Muscle layer of colon (tissue), 2 donors: ENCODE measurements at regions not wholly inside any gene's neighbourhood (a gene's known extent, or its start where the extent isn't known, plus 50 kb on each side); places are given as distances from the start of the nearest gene placed in this dataset.
"Not testable (repeated sequence)": the region's sequence is repeated elsewhere in the genome, so short reads cannot be mapped to it uniquely, and the experiment has no call there.

Experiments used
- H3K27ac ChIP-seq: one replicate; pipeline ENCODE4 v1.7.0; 2013; ENCODE audit warnings: low read depth, mild to moderate bottlenecking, low read length, moderate library complexity
- H3K27me3 ChIP-seq, 2 donors: one replicate each; pipeline ENCODE4 v1.7.0; 2013; ENCODE audit warnings: low read length in 2 of 2, mild to moderate bottlenecking in 2 of 2; ENCODE audit not compliant: insufficient read depth in 2 of 2, control insufficient read depth in 1 of 2
- H3K36me3 ChIP-seq: one replicate; pipeline ENCODE4 v1.7.0; 2013; ENCODE audit warnings: mild to moderate bottlenecking, low read length; ENCODE audit not compliant: insufficient read depth
- H3K4me1 ChIP-seq: one replicate; pipeline ENCODE4 v1.7.0; 2013; ENCODE audit warnings: mild to moderate bottlenecking, low read length; ENCODE audit not compliant: insufficient read depth
- H3K4me3 ChIP-seq, 2 donors: one replicate each; pipeline ENCODE4 v1.7.0; 2013; ENCODE audit warnings: low read length in 2 of 2, low read depth in 1 of 2, mild to moderate bottlenecking in 1 of 2, moderate library complexity in 1 of 2
- H3K9ac ChIP-seq: one replicate; pipeline ENCODE4 v1.7.0; 2013; ENCODE audit warnings: low read length
- H3K9me3 ChIP-seq: one replicate; pipeline ENCODE4 v1.7.0; 2013; ENCODE audit warnings: mild to moderate bottlenecking, low read length
- donor health status: abdominal sarcoma.
- donor health status: Adenocarcinoma of cecum.

DNA sequence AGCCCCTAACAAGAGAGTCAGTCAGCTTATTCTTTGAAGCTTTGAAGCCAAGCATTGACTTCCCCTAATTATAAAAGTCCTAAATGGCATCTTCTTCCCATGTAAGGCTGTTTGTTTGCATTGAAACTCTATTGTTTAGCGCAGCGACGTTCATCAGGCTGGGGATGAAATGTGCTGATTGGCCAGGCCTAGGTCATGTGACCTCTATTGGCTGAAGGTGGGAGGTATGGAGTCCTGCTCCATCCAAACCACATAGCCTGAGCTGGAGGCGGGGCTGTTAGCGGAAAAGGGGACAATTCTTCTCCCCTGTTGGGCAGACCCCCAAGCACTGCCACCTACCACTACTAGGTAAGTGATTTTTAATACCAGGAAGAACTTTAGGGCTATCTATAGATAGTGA lies 145.3 kb upstream of the PRR23C start:
- Histone ChIP-seq H3K9ac (no peak overlapping the region), H3K27me3 (no peaks in the 10 kb centered on the region), H3K36me3 (no peaks in the 10 kb centered on the region), H3K4me3 (no peak overlapping the region), H3K4me1 (no peaks in the 10 kb centered on the region), H3K9me3 (no peaks in the 10 kb centered on the region), H3K27ac (no peak overlapping the region)

DNA sequence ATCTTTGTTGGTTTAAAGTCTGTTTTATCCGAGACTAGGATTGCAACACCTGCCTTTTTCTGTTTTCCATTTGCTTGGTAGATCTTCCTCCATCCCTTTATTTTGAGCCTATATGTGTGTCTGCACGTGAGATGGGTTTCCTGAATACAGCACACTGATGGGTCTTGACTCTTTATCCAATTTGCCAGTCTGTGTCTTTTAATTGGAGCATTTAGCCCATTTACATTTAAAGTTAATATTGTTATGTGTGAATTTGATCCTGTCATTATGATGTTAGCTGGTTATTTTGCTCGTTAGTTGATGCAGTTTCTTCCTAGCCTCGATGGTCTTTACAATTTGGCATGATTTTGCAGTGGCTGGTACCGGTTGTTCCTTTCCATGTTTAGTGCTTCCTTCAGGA lies 149.4 kb upstream of the MRPS22 start:
- H3K9me3 ChIP-seq, H3K9ac ChIP-seq, H3K4me3 ChIP-seq, H3K27me3 ChIP-seq, H3K27ac ChIP-seq, H3K36me3 ChIP-seq, H3K4me1 ChIP-seq: not testable (repeated sequence)

DNA sequence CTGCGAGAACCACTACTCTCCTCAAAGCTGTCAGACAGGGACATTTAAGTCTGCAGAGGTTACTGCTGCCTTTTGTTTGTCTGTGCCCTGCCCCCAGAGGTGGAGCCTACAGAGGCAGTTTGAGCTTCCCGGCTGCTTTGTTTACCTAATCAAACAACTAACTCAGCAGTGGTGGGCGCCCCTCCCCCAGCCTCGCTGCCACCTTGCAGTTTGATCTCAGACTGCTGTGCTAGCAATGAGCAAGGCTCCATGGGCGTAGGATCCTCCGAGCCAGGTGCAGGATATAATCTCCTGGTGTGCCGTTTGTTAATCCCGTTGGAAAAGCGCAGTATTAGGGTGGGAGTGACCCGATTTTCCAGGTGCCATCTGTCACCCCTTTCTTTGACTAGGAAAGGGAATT lies 147.7 kb upstream of the MRPS22 start:
- not testable (repeated sequence) for H3K27ac ChIP-seq, H3K9ac ChIP-seq, H3K9me3 ChIP-seq, H3K36me3 ChIP-seq, H3K4me3 ChIP-seq, H3K27me3 ChIP-seq, H3K4me1 ChIP-seq

DNA sequence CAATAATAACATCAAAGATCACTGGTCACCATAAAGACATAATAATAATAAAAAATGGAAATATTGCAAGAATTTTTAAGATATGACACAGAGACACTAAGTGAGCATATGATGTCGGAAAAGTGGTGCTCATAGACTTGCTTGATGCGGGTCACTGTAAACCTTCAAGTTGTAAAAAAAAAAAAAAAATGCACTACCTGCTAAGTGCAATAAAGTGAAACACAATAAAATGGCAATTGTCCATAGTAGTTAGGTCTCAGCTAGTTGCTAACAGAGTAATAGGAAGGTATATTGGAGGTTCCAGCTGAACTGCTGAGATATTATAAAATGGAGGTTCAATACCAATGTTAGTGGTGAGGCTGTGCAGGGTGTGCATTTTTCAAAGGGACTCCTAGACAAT lies 146.6 kb upstream of the MRPS22 start:
- no peaks in the 10 kb centered on the region for H3K27me3 ChIP-seq
- H3K36me3 ChIP-seq: no peaks in the 10 kb centered on the region
- no peak overlapping the region for H3K4me3 ChIP-seq

DNA sequence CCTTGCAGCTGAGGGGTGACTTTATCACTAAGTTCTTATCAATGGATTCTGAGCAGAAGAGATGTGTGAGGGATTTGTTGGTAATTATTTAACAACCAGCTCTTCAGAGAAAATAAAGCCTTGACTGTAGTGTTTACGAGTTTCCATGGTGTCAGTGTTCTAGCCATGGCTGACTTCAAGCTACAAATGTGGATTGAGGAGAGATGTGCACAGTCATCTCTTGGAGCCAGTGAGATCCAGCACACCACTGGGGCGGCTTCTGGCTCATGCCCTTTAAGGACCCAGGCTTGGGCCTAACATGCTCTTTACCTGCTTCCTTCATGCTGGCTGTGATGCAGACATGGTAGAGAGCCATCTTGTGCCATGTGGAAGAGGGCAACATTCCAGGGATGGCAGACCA lies 145.6 kb upstream of the MRPS22 start:
- Histone ChIP-seq H3K9ac (no peak overlapping the region), H3K4me1 (no peaks in the 10 kb centered on the region), H3K27me3 (no peaks in the 10 kb centered on the region), H3K4me3 (no peak overlapping the region), H3K36me3 (no peaks in the 10 kb centered on the region), H3K27ac (no peak overlapping the region), H3K9me3 (no peaks in the 10 kb centered on the region)

More for the DNA sequence above, 146.6 kb upstream of the MRPS22 start:
- no peak overlapping the region for H3K9ac ChIP-seq
- H3K9me3 ChIP-seq: no peaks in the 10 kb centered on the region
- no peak overlapping the region for H3K27ac ChIP-seq
- no peaks in the 10 kb centered on the region for H3K4me1 ChIP-seq

DNA sequence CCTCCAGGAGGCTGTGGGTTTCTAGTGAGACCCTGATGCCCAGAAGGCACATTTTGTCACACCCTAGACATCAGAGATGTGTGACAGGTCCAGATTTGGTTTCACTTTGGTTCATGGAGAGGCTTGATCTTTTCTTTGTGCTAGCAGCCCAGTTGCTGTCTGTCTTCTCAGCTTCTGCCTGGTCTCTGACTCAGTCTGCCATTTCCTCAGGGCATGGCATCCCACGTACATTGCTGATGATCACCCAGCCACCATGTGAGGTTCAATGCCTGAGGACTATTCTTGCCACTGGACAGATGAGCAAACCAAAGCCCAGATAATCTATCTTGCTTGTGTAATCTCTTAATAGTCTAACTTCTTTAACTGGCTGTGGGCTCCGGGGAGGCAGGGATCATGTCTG lies 144.9 kb upstream of the MRPS22 start:
- no peaks in the 10 kb centered on the region for H3K4me1 ChIP-seq
- no peaks in the 10 kb centered on the region for H3K27me3 ChIP-seq
- no peak overlapping the region for H3K9ac ChIP-seq
- no peaks in the 10 kb centered on the region for H3K36me3 ChIP-seq
- no peak overlapping the region for H3K27ac ChIP-seq
- no peak overlapping the region for H3K4me3 ChIP-seq
- H3K9me3 ChIP-seq: no peaks in the 10 kb centered on the region

DNA sequence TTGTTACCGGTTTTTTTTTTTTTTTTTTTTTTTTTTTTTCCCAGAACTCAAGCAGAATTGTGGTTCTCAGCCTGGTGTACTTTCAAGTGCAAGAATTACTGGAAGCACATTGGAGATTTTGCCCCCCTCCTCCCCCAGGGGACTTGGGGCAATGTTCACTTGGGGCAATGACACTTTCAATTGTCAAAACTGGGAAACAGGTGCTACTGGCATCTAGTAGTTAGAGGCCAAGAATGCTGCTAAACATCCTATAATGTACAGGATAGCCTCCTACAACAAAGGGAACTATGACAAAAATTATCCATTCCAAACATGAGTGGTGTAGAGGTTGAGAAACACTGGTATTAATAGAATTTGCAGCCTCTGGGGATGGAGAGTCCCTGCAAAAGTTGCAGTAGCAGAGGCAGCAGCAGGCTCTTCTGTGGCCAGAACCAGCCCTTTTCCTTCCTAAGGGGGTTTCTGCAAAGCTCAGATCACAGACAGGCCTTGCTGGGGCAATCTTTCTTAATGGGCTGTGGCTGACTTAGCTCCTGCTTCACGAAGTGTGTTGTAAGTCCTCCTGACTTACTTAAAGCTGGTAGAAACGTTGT lies 144.3 kb upstream of the MRPS22 start:
- no peaks in the 10 kb centered on the region for H3K9me3 ChIP-seq
- H3K36me3 ChIP-seq: no peaks in the 10 kb centered on the region
- no peak overlapping the region for H3K4me3 ChIP-seq
- no peaks in the 10 kb centered on the region for H3K27me3 ChIP-seq
- H3K27ac ChIP-seq: no peak overlapping the region
- H3K4me1 ChIP-seq: no peaks in the 10 kb centered on the region
- H3K9ac ChIP-seq: no peak overlapping the region

DNA sequence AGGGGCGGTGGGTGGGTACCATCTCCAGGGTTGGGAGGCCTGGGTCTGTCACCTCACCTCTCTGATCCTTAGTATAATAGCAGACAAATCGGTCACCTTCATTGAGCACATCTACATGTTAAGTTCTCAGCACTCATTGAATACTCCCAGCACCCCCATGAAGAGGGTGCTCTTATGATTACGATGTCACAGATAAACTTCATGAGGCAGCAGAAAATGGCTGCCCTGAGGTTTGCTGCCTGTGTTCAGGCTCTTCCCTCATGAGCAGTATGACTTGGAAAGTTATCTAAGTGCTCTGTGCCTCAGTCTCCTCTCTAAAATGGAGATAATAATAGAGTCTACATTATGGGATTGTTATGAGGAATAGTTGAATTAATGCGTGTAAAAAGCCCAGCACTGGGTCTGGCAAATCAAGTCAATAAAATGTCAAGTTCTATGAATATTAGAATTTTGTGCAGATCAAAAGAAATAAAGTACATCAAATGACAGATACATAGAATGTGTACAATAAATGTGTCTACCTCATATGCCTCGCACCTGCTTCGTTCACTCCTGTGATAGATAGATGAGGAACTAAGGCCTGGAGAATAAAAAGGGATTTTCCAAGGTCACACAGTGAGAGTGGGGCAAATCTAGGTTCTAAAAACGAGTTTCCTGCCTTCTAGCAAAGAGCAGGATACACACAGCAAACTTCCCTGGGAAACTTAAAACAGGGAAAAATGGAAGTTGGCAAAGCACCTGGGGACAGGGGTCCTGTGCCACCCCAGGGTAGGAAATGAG lies 142.2 kb upstream of the MRPS22 start:
- H3K4me3 ChIP-seq: no peak overlapping the region

DNA sequence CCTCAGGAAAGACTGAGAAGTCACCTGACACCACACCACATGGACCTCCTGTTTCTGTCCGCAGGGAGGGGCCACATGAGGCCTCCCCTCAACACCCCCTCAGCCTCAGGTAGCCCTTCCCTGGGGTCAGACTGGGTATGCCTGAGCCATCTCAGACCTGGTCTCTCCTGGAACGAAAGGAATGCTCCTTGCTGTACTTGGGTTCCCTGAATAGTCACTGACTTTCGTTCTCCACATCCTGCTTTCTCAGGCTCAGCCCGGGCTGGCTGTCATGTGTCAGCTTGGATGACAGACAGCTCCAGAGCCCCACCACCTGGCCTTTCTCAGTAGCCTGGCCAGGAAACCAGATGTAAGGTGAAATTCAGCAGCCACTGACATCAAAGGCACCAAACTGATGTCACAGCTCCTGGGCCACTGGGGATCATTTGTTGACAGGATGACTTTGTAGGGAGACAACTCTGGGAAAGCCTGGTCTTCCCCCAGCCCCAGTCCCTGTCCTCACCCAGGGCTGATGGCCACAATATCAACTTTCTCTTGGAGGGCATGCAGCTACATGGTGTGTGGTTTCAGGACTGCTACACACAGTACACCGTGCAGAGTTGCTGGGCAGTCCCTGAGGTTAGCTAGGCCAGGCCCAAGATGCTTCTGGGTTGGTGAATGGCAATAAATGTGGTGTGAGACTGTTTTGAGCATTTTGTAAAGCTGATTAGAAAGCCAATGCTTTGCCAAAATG lies 141.4 kb upstream of the MRPS22 start:
- Histone ChIP-seq H3K9me3 (no peaks in the 10 kb centered on the region), H3K27me3 (no peaks in the 10 kb centered on the region), H3K9ac (no peak overlapping the region), H3K36me3 (no peaks in the 10 kb centered on the region), H3K4me3 (no peak overlapping the region), H3K27ac (no peak overlapping the region), H3K4me1 (no peaks in the 10 kb centered on the region)

More for the DNA sequence above, 142.2 kb upstream of the MRPS22 start:
- H3K9me3 ChIP-seq: no peaks in the 10 kb centered on the region
- H3K9ac ChIP-seq: no peak overlapping the region
- H3K36me3 ChIP-seq: no peaks in the 10 kb centered on the region
- no peaks in the 10 kb centered on the region for H3K27me3 ChIP-seq
- H3K27ac ChIP-seq: no peak overlapping the region
- H3K4me1 ChIP-seq: no peaks in the 10 kb centered on the region

DNA sequence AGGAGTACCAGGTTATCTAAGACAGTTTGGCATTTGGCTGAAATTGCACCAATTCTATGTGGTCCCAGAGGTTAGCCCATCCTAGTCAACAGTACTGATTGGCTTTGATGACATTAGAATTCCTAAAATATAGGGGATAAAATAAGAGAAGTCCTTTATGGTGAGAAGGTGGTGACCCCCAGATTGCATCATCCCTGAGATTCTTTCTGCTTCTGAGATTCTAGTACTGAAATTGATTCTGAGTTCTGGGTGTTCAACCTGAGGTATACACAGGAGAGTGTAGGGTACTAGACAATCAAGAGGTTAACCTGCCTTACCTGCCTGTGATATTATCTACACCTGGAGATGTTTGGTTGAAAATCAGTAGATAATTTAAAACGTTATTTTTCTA lies 140.9 kb upstream of the MRPS22 start:
- no peaks in the 10 kb centered on the region for H3K9me3 ChIP-seq
- H3K4me1 ChIP-seq: no peaks in the 10 kb centered on the region
- no peak overlapping the region for H3K9ac ChIP-seq
- H3K4me3 ChIP-seq: no peak overlapping the region
- H3K36me3 ChIP-seq: no peaks in the 10 kb centered on the region
- no peaks in the 10 kb centered on the region for H3K27me3 ChIP-seq
- no peak overlapping the region for H3K27ac ChIP-seq

DNA sequence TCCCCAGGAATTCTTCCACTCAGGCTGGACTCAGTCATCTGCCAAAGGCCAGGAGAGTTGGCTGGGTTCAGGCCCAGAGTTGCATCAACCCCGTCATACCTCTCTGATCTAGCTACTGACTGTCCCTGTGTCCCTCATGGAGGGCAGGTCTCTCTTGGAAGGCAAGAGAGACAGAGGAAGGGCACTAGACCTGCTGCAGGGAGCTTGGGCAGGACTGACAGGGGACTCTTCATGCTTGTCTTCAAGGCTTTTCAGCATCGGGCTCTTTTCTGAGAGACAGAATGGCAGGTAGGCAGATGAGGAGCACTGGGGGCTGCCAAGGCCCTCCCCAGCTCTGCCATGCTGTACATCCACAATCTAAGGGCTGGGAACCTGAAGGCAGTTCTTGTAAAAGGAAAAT lies 140.1 kb upstream of the MRPS22 start:
- Histone ChIP-seq H3K4me1 (no peaks in the 10 kb centered on the region), H3K27me3 (no peaks in the 10 kb centered on the region), H3K4me3 (no peak overlapping the region), H3K9me3 (no peaks in the 10 kb centered on the region), H3K9ac (no peak overlapping the region), H3K36me3 (no peaks in the 10 kb centered on the region), H3K27ac (no peak overlapping the region)
